ENCODE measurements at regions not wholly inside any gene's neighbourhood (a gene's known extent, or its start where the extent isn't known, plus 50 kb on each side); places are given as distances from the start of the nearest gene placed in this dataset.
A peak's percentile ranks its signal among the peaks of the same experiment; 100 is the strongest.

DNA sequence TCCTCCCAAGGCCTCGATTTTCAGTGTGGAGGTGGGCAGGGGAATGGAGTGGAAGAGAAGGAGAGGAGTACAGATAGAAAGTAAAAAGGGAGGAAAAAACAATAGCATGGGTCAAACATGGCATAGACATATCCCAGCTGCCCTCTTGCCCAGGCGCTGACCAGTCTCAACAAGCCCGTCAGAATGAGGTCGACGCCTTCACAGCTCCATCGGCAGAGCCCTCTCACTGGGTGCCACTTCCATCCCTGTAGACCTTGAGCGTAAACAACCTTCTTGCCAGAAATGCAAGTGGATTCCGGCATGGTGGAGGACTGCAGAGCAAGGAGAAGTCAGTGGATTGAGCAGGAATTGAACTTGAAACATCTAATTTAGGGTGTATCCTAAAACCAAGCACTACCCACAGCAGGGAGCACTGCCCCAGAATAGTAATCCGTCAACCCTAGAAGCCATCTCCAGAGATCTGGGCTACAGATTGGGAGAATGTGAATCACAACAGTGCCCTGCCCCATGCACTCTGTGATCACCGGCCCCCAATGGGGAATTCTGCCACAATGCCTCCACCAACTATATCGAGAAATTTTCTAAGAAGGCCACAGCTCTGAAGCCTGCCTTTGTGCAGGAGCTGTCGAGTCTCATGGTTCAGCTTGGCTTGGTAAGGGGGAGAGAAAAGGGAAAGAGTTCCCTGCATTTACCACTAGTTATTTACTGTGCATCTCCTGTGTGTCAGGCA, 190.1 kb downstream of the UACA start:
- no peaks in the 10 kb centered on the region for H3K9me3 ChIP-seq
- WGBS, 2 donors, result 85 to 87% methylated on average over 12 of the region's 12 CpGs
- no peak for FAIRE-seq
- no peaks in the 10 kb centered on the region for H3K4me1 ChIP-seq
- no peaks in the 10 kb centered on the region for H3K36me3 ChIP-seq
- peaks cover 0 to under 1% (median 0%) of the 10 kb centered on the region in 4 donors for H3K27me3 ChIP-seq
- no peak overlapping the region for H3K4me3 ChIP-seq
- no peak for ATAC-seq
- no peak overlapping the region for H3K27ac ChIP-seq
- TF ChIP-seq, protein P1, sequence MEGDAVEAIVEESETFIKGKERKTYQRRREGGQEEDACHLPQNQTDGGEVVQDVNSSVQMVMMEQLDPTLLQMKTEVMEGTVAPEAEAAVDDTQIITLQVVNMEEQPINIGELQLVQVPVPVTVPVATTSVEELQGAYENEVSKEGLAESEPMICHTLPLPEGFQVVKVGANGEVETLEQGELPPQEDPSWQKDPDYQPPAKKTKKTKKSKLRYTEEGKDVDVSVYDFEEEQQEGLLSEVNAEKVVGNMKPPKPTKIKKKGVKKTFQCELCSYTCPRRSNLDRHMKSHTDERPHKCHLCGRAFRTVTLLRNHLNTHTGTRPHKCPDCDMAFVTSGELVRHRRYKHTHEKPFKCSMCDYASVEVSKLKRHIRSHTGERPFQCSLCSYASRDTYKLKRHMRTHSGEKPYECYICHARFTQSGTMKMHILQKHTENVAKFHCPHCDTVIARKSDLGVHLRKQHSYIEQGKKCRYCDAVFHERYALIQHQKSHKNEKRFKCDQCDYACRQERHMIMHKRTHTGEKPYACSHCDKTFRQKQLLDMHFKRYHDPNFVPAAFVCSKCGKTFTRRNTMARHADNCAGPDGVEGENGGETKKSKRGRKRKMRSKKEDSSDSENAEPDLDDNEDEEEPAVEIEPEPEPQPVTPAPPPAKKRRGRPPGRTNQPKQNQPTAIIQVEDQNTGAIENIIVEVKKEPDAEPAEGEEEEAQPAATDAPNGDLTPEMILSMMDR (IDR thresholded peaks at IDR 0.05), result no peak
- intact Hi-C loops (cut with DNase I), result no loop called here
- DNase-seq, result no peak

DNA sequence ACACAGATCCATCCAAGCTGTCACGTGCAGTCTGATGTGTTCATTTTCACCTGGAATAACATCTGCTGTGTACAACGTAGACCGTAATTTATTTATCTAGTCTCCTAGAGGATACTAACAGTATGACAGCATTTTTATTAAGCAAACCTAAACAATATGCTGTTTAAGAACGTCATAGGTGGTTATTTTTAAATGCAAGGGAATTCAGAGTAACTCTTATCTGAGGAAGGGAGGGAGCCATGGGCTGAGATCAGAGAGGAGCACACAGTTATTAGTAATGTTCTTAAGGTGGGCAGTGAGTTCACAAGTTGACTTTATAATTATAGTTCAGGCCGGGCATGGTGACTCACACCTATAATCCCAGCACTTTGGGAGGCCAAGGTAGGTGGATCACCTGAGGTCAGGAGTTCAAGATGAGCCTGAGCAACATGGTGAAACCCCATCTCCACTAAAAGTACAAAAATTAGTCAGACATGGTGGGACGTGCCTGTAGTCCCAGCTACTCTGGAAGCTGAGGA, 193.6 kb downstream of the UACA start:
- H3K4me1 ChIP-seq, result no peaks in the 10 kb centered on the region
- WGBS, 2 donors, result 60 to 70% methylated on average over 6 of the region's 6 CpGs
- no peak overlapping the region for H3K27ac ChIP-seq
- DNase-seq, result no peak
- peaks cover 0 to 5% (median 0%) of the 10 kb centered on the region in 4 donors for H3K27me3 ChIP-seq
- FAIRE-seq, result no peak
- no peaks in the 10 kb centered on the region for H3K36me3 ChIP-seq
- no peak for ATAC-seq
- no peak overlapping the region for H3K4me3 ChIP-seq
- TF ChIP-seq, protein P1 (IDR thresholded peaks at IDR 0.05), result no peak
- intact Hi-C loops (cut with DNase I), result no loop called here
- H3K9me3 ChIP-seq, result no peaks in the 10 kb centered on the region

DNA sequence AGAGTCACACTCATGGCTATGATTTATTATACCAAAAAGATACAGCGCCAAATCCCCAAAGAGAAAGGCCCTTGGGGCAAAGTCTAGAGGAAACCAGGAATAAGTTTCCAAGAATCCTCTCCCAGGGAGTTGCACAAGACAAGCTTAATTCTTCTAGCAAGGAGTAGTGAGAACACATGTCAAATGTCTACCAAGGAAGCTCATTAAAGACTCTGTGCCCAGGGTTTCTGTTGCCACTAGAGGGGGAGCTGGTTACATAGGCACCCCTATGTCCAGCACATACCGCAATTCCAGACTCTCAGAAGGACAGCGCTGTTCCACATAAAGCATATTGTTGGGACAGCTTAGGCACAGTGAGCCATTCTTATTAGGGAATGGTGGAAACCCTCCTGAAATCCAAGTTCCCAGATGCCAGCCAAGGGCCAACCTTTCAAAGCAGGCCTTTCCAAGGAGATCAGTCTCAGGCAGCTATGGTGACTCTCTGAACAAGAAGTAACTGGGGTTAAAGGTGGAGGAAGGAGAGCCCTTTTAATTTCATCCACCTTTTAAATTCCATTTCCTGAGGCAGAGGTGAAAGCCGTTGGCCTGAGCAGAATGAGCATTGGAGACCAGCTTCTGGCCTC, 194.2 kb downstream of the UACA start:
- Histone ChIP-seq H3K27me3 (peaks cover 0 to 5% (median 0%) of the 10 kb centered on the region in 4 donors), H3K4me1 (no peaks in the 10 kb centered on the region), H3K9me3 (no peaks in the 10 kb centered on the region), H3K27ac (no peak overlapping the region), H3K36me3 (no peaks in the 10 kb centered on the region), H3K4me3 (no peak overlapping the region)
- TF ChIP-seq, protein P1 (IDR thresholded peaks at IDR 0.05), result peak in 1 of 4 donors; percentile 28
- intact Hi-C loops (cut with DNase I), result no loop called here
- 55 to 63% methylated on average over 4 of the region's 4 CpGs for WGBS, 2 donors
- DNase-seq (no peak), FAIRE-seq (no peak), ATAC-seq (peak; percentile 56 to 82 (median 79))

DNA sequence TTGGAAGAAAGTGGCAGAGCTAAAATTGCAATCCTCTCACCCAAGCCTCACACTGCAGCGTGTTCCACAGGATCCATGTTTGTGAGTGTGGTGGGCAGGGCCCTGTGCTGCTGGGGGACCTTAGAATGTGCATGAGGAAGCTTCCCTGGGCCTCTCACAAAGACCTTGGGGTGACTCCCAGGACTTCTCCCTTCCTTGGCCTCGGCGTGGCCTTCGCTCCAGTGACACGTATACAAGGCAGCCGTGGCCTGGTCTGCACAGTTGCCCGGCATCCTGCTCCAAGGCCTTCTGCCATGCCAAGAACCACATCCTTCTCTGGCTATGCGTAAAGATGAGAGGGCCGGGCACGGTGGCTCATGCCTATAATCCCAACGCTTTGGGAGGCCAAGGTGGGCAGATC, 196.4 kb downstream of the UACA start:
- H3K9me3 ChIP-seq, result no peaks in the 10 kb centered on the region
- no peaks in the 10 kb centered on the region for H3K4me1 ChIP-seq
- peaks cover 0 to 5% (median 0%) of the 10 kb centered on the region in 4 donors for H3K27me3 ChIP-seq
- H3K4me3 ChIP-seq, result no peak overlapping the region
- no peaks in the 10 kb centered on the region for H3K36me3 ChIP-seq
- ATAC-seq (no peak), DNase-seq (no peak), FAIRE-seq (no peak)
- H3K27ac ChIP-seq, result no peak overlapping the region
- intact Hi-C loops (cut with DNase I), result no loop called here
- TF ChIP-seq, protein P1 (IDR thresholded peaks at IDR 0.05), result no peak
- WGBS, 2 donors, result 79 to 86% methylated on average over 11 of the region's 11 CpGs
